Astrocyte of the cerebellum (primary cell): ENCODE measurements at regions not wholly inside any gene's neighbourhood (a gene's known extent, or its start where the extent isn't known, plus 50 kb on each side); places are given as distances from the start of the nearest gene placed in this dataset.
A peak's percentile ranks its signal among the peaks of the same experiment; 100 is the strongest.

Experiments
- DNase-seq: peaks from one replicate; pipeline ENCODE4 v3.0.0-alpha.2; 2011; ENCODE audit warnings: low read depth
- H3K4me3 ChIP-seq: 2 replicates; pipeline ENCODE4 v1.5.1; 2011; ENCODE audit warnings: mild to moderate bottlenecking, low read depth, low read length, moderate library complexity
- in situ Hi-C: cut with HindIII; loops from 2 replicates; pipeline ENCODE4 v1.10.0; 2017; ENCODE audit warnings: low sequenced_read_pairs
- TF ChIP-seq, protein P1 (sequence below): IDR thresholded peaks from 2 replicates; pipeline ENCODE4 v1.5.1; 2012; ENCODE audit warnings: low read length, low read depth, moderate library complexity, mild to moderate bottlenecking; ENCODE audit errors: missing control alignments

DNA sequence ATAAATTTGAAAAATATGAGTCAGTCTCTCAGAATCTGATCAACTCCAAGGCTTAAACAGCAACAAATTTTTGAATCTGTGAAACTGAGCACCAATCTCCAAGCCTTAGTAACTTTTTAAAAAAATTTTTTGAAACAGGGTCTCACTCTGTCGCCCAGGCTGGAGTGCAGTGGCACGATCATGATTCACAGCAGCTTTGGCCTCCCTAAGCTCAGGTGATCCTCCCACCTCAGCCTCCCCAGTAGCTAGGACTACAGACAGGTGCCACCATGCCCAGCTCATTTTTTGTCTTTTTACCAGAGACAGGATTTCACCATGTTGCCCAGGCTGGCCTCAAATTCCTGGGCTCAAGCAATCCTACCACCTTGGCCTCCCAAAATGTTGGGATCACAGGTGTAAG, 207.9 kb upstream of the TCF21 start:
- H3K4me3 ChIP-seq = no peak overlapping the region
- TF ChIP-seq, protein P1, sequence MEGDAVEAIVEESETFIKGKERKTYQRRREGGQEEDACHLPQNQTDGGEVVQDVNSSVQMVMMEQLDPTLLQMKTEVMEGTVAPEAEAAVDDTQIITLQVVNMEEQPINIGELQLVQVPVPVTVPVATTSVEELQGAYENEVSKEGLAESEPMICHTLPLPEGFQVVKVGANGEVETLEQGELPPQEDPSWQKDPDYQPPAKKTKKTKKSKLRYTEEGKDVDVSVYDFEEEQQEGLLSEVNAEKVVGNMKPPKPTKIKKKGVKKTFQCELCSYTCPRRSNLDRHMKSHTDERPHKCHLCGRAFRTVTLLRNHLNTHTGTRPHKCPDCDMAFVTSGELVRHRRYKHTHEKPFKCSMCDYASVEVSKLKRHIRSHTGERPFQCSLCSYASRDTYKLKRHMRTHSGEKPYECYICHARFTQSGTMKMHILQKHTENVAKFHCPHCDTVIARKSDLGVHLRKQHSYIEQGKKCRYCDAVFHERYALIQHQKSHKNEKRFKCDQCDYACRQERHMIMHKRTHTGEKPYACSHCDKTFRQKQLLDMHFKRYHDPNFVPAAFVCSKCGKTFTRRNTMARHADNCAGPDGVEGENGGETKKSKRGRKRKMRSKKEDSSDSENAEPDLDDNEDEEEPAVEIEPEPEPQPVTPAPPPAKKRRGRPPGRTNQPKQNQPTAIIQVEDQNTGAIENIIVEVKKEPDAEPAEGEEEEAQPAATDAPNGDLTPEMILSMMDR = no peak
- in situ Hi-C loops = loop anchor here (5.0 kb wide), 2 partner anchors 66 to 84 kb away; no protein-coding TSS in a partner anchor
- no peak for DNase-seq

DNA sequence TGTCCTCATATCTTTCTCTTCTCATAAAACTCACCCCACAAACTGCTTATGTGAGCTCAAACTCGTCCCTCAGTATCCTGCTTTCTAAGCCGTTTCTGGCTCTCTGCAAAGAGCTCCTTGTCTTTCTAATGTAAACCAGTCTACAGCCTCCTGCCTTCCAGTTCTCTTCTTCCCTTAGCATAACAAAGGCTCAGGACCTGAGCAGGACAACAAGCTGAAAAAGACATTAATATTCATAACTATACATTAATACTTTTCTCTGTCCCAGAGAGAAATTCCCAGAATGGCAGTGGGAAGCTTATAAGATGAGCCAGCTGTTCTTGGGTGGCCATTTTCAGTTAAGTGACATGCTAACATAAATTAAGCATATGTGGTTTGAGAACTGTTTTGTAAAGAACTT, 207.0 kb upstream of the TCF21 start:
- no peak overlapping the region for H3K4me3 ChIP-seq
- no peak for DNase-seq
- in situ Hi-C loops = loop anchor here (5.0 kb wide), 2 partner anchors 65 to 85 kb away; no protein-coding TSS in a partner anchor
- TF ChIP-seq, protein P1 = no peak

DNA sequence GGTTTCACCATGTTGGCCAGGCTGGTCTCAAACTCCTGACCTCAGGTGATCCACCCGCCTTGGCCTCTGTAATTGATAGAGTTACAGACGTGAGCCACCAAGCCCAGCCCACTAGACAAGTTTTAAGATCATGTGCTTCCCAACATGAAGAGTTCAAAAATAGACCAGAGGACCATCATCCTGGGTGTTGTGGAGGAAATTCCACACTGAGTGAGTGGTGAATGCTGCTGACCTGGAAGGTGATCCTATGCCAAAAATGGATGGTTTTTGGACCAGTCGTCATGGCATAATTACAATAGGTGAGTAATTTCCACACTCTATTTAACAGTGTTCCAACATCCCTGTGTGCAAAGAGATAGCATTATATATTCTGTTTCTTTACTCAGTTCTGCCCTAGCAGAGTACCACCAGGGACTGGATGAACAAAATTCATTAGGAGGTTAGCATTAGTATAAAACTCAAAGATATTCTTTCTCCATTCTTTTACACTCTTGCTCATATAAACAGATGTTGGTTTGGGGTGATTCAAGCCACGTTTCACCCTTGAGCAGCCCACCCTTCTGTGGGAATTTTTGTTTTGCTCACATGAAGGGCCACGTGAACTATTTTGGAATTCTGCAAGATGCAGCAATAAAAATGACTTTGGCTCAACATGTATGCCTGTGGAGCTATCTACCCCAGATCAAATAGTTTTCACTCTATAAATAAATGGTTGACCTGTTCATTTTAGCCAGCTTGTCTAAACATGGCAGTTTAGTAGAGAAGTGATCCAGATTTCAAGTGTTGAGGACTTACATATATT, 206.2 kb upstream of the TCF21 start:
- H3K4me3 ChIP-seq = no peak overlapping the region
- peak; percentile 18 for DNase-seq
- TF ChIP-seq, protein P1 = no peak
- in situ Hi-C loops = loop anchor here (5.0 kb wide), 2 partner anchors 65 to 85 kb away; no protein-coding TSS in a partner anchor

DNA sequence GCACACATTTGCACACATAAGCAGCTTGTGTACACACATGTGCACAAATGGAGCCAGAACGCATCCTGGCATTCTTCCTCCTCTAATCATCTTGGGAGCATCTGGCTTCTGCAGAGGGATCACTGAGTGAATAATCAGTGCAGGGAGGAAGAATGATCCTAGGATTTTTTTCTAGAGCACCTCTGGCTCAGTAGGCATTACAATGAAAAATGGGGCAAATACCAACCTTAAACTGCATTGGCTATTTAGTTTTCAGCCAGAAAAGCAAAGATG, 205.7 kb upstream of the TCF21 start:
- TF ChIP-seq, protein P1 = no peak
- in situ Hi-C loops = loop anchor here (5.0 kb wide), 2 partner anchors 64 to 86 kb away; no protein-coding TSS in a partner anchor
- H3K4me3 ChIP-seq = no peak overlapping the region
- DNase-seq = no peak

DNA sequence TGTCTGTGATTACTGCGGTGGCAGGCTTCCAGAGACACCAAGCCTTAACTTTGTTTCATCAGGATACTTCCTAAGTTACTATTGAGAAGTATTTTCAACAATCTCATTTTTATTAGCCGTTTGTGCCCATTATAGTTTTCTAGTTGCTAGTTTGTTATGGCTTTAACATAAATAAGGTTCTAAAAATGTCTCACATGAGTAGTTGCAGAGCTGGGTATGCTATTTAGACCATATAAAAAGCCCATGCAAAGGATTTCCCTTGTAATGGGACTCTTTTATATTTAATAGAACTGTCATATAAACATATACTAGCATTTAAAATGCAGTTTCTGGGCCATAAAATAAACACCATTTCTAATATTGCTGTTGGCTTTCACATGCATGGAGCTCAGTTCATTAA, 205.3 kb upstream of the TCF21 start:
- in situ Hi-C loops = loop anchor here (5.0 kb wide), 2 partner anchors 64 to 86 kb away; no protein-coding TSS in a partner anchor
- H3K4me3 ChIP-seq = no peak overlapping the region
- no peak for DNase-seq
- TF ChIP-seq, protein P1 = no peak

DNA sequence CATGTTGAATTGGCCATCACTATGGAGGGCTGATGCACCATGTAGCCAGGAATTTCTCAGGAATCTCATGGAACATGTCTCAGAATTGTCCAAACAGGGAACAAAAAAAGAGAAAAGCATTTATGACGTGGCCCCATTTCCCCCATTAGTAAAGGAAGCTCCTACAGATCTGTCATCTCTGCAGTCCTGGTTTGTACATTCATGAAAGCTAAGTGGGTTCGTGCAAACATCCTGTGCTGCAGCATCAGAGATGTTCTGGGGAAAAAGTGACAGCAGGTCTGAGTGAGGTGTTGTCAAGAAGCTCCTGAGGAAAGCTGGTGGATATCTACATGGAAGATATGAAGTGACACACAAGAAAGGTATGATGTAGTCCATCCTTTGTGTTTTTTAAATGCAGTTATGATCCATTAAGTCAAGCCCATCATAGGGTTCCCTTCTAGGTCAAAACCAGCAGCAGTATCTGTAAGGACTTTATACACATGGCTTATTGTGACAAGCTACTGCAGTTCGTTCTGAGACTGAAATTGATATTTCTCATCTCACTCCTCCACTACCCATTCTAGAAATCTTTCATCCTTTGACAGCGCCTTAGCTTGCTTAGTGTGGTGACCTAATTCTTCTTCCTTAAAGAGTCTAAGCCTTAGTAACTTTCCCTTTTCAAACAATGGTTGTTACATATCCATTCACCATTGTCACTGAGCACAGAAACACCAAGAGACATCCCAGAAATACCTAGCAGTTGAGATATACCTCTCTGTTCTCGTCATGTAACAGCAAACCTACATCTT, 200.0 kb upstream of the TCF21 start:
- no peak overlapping the region for H3K4me3 ChIP-seq
- TF ChIP-seq, protein P1 = no peak
- in situ Hi-C loops = no loop called here
- DNase-seq = no peak
